GM21390 (cell line): ENCODE measurements at regions not wholly inside any gene's neighbourhood (a gene's known extent, or its start where the extent isn't known, plus 50 kb on each side); places are given as distances from the start of the nearest gene placed in this dataset.
"Not testable (repeated sequence)": the region's sequence is repeated elsewhere in the genome, so short reads cannot be mapped to it uniquely, and the experiment has no call there.

Experiments used
- ATAC-seq: cut with Tn5 transposase; IDR thresholded peaks from one replicate; pipeline ENCODE4 v1.9.1; 2021; ENCODE audit not compliant: unreplicated experiment

- ATAC-seq, result no peak
Observed at GRCh38 chr16:64370112-64370511, 751.8 kb downstream of the CDH11 start.

DNA sequence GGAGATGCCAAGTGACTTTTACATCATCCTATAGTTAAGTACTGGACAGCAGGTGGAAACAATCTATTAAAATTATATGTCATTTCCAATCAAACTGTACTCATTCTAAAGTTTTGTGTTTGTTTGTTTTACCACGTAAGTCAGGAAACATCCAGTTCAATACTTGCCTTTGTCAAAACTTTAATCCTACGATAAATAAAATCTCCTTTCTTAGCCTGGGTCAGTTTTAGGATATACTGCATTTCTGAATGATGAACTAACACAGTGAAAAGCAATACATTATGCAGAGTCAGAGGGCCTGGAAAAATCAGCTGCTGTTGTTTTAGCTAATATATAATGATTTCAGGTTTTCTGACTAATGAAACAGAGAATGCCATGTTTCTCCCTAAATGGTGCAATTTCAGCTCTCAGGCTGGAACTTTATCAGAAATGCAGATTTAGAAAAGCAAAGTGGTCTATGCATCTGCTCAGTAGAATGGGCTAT lies 756.4 kb downstream of the CDH11 start:
- no peak for ATAC-seq

DNA sequence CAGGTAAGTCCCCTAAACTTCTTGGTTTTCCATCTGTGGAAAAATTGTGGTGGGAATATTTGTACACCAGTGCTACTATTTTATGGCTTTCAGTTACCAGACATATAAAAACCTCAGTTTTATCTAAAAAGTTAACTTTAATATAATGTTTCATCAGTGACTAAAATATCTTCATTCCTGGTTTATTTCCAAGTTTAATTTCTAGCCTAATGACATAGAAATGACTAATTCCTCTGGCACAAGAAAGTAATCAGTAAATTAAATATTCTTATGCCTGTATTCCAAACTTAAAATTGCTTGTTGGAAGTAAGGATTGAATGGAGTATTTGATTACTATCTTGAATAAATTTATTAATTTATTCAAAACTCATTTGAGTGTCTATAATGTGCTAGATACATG lies 757.0 kb downstream of the CDH11 start:
- ATAC-seq, result no peak

GRCh38 chr16:64364416-64364815 lies 757.4 kb downstream of the CDH11 start:
- no peak for ATAC-seq

DNA sequence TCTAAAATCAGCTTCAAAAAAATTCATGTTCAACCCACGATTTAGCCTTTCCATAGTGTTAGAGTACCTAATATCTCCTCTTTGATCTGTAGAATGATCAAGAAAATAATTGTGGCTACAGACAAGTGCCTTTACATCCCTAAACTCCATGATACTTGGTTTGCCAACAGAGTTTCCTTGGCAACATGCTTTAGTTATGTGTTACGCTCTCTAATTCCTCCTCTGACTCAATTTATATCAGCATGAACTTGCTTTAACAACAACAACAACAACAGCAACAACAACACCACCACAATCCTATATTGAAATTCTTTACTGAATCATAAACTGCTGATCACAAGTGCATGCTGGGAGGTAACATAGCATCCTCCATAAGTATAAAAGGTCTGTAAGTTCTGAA lies 757.8 kb downstream of the CDH11 start:
- ATAC-seq, result no peak

DNA sequence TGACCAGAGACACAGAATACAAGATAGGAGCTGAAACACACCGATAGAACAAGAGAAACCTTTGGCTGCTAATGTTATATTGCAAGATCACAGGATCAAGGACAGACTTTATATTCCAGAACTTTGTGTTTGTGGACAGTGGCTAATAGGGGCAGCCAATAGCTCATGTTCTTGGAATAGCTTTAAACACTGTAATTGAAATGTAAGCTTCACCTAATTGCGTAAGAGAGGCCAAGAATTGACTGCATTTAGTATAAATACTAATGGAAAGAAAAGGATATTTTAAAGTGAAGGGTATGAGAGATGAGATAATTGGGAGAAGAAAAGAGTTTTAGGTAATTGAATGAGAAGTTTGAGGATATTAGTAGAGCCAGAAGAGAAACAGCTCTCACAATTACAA lies 758.8 kb downstream of the CDH11 start:
- no peak for ATAC-seq

DNA sequence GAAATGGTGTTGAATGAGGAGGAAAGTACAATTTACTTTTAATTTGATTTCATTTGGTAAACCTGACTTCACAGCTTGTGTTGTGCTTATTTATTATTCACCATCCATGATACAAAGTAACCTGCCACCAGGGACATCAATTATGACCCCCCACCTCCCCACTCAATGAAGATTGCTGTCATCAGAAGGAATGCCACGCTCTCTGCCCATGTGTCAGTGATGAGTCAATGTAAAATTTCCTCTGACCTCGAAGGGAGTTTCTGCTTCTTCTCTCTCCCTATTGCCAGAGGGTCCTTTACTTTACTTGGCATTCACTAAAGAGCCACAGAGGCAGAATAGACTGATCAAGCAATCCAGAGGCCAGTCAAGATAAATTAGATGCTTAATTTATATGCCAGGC lies 759.7 kb downstream of the CDH11 start:
- no peak for ATAC-seq

GRCh38 chr16:64361753-64362152 lies 760.1 kb downstream of the CDH11 start:
- no peak for ATAC-seq

DNA sequence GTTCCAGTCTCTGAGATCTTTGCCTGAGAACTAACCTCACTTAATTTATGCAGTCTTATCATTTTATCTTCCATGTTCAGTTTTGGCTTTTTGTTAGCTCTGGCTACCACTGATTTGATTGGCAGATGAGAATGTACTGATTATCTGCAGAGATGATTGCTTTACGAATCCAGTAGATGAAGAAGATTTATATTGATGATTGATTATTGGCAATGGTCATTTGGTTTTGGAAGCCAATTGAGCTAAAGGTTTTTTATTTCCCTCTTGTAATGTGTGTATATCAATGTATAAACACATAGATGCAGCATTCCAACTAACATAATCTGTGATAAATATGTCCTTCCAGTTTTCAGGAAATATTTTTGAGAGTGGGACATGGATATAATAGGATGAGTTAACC lies 763.6 kb downstream of the CDH11 start:
- no peak for ATAC-seq

DNA sequence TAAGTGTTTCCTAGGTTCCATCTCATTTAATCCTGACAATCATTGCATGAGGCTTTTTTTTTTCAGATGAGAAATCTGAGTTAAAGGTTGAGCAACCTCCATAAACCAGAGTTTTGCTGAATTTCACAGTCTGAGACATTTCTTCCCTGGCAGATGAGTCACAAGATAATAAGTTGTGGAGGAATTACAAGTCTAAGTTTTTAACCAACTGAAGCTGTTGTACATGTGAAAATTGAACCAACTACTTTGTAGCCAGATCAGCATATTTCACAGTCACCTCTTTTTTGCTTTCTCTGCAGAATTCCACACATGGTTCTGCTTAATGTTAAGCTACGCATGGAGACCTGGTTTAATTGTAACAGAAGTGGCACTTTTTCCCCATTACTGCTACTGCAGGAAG lies 765.6 kb downstream of the CDH11 start:
- no peak for ATAC-seq

GRCh38 chr16:64352246-64352645 lies 769.6 kb downstream of the CDH11 start:
- ATAC-seq, result no peak

DNA sequence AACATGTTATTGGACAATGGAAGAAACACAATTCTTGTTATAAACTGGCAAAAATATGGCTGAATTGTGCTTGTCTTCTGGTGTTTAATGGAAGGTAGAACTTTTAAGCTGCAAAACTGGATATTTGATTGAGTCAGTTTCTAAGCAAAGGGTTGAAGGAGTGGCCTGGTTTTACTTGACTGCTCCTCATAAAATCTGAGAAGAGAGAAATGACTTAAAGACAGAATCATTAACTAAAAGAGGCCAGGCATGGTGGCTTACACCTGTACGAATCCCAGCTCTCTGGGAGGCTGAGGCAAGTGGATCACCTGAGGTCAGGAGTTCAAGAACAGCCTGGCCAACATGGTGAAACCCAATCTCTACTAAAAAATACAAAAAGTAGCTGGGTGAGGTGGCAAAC lies 770.7 kb downstream of the CDH11 start:
- no peak for ATAC-seq

DNA sequence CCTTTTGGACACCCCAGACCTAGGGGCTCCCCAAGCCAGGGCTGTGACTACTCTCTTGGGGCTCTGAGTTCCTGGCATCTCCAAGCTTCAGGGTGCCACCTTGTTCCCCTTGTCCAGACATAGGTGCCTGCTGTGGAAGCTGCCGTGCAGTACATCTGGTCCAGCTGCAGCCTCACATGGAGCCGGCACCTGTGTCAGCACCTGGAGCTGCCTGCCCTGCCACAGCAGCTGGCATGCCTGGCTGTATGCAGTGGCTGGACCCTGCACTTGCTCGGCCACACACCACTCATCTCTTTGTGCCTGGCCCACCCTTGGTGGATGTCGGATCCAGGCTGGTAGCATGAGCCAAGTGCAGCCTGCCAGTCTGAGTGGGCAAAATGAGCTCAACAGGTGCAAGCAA lies 775.8 kb downstream of the CDH11 start:
- no peak for ATAC-seq

- ATAC-seq, result no peak
Observed at GRCh38 chr16:64345142-64345541, 776.7 kb downstream of the CDH11 start.

DNA sequence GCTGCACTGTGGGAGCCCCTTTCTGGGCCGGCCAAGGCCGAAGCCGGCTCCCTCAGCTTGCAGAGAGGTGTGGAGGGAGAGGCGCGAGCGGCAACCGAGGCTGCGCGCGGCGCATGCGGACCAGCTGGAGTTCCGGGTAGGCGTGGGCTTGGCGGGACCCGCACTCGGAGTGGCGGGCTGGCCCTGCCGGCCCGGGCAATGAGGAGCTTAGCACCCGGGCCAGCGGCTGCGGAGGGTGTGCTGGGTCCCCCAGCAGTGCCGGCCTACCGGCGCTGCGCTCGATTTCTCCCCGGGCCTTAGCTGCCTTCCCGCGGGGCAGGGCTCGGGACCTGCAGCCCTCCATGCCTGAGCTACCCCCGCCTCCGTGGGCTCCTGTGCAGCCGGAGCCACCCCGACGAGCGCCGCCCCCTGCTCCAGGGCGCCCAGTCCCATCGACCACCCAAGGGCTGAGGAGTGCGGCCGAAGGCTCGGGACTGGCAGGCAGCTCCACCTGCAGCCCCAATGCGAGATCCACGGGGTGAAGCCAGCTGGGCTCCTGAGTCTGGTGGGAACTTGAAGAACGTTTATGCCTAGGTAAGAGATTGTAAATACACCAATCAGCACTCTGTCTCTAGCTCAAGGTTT lies 777.9 kb downstream of the CDH11 start:
- not testable (repeated sequence) for ATAC-seq

GRCh38 chr16:64343061-64343819 lies 778.6 kb downstream of the CDH11 start:
- ATAC-seq, result no peak

DNA sequence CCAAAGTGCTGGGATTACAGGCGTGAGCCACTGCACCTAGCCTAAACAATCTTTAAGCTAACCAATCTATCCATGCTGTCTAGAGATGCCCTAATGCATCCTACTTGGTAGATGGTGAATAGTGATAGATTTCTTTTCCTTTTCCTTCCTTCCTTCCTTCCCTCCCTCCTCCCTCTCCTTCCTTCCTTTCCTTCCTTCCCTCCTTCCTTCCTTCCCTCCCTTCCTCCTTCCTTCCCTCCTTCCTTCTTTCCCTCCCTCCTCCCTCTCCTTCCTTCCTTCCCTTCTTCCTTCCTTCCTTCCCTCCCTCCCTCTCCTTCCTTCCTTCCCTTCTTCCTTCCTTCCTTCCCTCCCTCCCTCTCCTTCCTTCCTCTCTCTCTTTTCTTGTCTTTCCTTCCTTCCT lies 780.5 kb downstream of the CDH11 start:
- not testable (repeated sequence) for ATAC-seq

GRCh38 chr16:64339052-64339770 lies 782.7 kb downstream of the CDH11 start:
- ATAC-seq, result no peak

DNA sequence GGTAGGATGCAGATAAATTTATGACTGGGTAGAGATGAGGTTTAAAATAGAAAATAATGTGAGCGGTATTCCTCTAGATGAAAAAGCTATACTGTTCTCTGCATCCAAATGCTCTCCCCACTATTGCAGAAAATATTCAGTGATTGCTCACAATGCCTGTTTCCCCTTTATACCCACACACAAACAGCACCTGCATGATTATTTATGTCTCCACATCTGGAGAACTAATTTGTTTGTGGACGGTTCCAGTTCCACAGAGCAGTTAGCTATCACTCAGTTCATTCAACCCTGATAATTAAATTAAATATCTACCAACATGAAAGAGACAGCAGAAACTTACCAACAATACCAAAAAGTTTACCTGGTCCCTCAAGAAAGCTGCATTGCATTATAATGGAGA lies 800.0 kb downstream of the CDH11 start:
- no peak for ATAC-seq

- no peak for ATAC-seq
Observed at GRCh38 chr16:64321066-64321465, 800.8 kb downstream of the CDH11 start.

DNA sequence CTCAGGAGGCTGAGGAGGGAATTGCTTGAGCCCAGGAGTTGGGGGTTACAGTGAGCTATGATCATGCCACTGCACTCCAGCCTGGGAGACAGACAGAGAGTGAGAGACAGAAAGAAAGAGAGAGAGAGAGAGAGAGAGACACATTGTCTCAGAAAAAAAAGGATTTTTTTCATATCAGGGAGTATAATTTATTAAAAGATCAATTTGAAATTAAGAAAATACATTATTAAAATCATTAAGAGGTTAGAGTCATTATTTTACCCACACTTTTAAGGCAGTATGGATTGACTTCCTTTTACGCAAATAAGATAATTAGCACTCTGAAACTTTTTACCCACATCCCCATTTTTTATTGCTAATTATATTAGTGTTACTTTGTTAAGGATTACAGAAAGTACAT lies 804.3 kb downstream of the CDH11 start:
- ATAC-seq, result no peak

DNA sequence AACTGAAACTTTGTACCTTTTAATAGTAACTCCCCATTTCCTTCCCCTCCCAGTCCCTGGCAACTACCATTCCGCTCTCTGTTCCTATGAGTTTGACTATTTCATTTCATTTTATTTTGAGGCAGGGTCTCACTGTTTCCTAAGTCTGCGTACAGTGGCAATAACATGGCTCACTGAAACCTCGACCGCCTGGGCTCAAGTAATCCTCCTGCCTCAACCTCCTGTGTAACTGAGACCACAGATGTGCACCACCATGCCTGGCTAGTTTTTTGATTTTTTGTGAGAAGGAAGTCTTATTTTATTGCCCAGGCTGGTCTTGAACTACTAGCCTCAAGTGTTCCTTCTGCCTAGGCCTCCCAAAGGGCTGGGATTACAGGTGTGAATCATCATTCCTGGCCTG lies 808.1 kb downstream of the CDH11 start:
- no peak for ATAC-seq
